ENCODE measurements at regions not wholly inside any gene's neighbourhood (a gene's known extent, or its start where the extent isn't known, plus 50 kb on each side); places are given as distances from the start of the nearest gene placed in this dataset.

GRCh38 chr18:6566338-6566911 is 151.7 kb upstream of the L3MBTL4 start:
- TF ChIP-seq GATA2 (IDR thresholded peaks at IDR 0.05; ENCODE audit: low read depth, low read length) (no peak), GATA3 (IDR thresholded peaks at IDR 0.05; ENCODE audit: low read depth, low read length) (no peak)
